ENCODE measurements at regions not wholly inside any gene's neighbourhood (a gene's known extent, or its start where the extent isn't known, plus 50 kb on each side); places are given as distances from the start of the nearest gene placed in this dataset.
"Not testable (repeated sequence)": the region's sequence is repeated elsewhere in the genome, so short reads cannot be mapped to it uniquely, and the experiment has no call there.

DNA sequence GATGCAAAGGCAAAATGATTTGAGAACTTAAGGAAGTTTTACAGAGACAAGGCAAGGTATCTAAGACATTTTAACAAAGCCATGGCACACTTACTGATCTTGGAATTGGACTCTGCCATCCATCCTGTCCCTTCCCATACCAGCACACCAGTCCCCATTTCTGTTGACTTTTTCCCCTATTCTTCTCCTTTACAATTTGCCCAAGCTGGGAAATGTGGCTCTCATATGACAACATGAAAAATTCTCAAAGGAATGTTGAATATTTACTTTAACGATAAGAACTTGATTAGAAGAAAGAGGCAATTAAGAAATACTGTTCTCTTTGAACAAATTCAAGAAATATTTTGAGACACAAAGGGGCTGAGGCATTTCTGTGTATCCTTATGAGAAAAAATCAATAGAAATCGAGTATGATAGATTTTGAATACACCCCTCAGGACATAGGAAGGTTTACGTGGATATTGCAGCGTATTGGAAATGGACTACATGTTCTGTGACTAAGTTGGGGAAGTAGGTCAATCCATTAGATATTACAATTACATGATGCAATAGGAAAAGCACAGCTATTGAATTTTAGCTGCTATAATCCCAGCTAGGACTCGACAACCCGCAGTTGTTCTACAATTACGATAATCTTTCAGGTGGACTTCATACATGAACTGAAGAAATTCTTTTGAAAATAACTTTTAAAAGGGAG, 201.6 kb downstream of the TRIB2 start:
- peak overlapping the region; percentile 28 for H3K27ac ChIP-seq
- TF ChIP-seq, protein P1, sequence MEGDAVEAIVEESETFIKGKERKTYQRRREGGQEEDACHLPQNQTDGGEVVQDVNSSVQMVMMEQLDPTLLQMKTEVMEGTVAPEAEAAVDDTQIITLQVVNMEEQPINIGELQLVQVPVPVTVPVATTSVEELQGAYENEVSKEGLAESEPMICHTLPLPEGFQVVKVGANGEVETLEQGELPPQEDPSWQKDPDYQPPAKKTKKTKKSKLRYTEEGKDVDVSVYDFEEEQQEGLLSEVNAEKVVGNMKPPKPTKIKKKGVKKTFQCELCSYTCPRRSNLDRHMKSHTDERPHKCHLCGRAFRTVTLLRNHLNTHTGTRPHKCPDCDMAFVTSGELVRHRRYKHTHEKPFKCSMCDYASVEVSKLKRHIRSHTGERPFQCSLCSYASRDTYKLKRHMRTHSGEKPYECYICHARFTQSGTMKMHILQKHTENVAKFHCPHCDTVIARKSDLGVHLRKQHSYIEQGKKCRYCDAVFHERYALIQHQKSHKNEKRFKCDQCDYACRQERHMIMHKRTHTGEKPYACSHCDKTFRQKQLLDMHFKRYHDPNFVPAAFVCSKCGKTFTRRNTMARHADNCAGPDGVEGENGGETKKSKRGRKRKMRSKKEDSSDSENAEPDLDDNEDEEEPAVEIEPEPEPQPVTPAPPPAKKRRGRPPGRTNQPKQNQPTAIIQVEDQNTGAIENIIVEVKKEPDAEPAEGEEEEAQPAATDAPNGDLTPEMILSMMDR (IDR thresholded peaks at IDR 0.05; ENCODE audit: low read depth, low read length, missing control alignments) = no peak
- no peak overlapping the region for H3K4me3 ChIP-seq (ENCODE audit: low read depth, low read length)
- no peak for DNase-seq
- in situ Hi-C loops (cut with HindIII; ENCODE audit: low pct_ligation_motif_present, low sequenced_read_pairs) = no loop called here
- no peaks in the 10 kb centered on the region for H3K27me3 ChIP-seq (replicated peaks)
- H3K36me3 ChIP-seq (replicated peaks) = no peaks in the 10 kb centered on the region

DNA sequence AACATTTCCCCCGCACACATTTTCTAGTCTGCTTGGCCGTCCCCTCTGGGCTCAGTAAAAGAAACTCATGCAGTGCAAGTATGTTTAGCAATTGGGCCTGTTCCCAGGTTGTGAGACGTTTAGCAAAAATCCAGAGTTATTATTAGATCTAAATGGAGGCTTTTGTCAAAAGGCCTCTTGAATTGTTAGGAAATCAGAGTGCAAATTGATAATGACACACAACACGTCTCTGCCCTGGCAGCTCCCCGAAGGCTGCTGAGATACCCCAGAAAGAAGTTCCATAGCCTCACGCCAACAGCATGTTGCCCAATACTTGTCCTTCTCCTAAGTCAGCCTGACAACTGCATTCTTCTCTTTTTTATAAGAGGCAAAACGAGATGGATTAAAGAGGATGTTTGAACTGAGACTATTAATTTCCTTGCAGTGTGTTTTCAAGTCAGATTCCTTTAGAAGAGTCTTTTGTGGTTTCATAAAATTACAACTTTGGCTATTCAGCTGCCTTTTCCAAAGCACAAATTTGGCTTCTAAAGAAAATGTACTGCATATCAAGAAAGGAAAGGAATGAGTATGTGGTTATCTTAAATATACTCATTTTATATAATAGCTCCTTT, 202.2 kb downstream of the TRIB2 start:
- TF ChIP-seq, protein P1 (IDR thresholded peaks at IDR 0.05; ENCODE audit: low read depth, low read length, missing control alignments) = no peak
- Histone ChIP-seq H3K27ac (peak overlapping the region; percentile 2), H3K36me3 (replicated peaks) (no peaks in the 10 kb centered on the region), H3K27me3 (replicated peaks) (no peaks in the 10 kb centered on the region), H3K4me3 (ENCODE audit: low read depth, low read length) (no peak overlapping the region)
- peak; percentile 49 for DNase-seq
- in situ Hi-C loops (cut with HindIII; ENCODE audit: low pct_ligation_motif_present, low sequenced_read_pairs) = no loop called here

DNA sequence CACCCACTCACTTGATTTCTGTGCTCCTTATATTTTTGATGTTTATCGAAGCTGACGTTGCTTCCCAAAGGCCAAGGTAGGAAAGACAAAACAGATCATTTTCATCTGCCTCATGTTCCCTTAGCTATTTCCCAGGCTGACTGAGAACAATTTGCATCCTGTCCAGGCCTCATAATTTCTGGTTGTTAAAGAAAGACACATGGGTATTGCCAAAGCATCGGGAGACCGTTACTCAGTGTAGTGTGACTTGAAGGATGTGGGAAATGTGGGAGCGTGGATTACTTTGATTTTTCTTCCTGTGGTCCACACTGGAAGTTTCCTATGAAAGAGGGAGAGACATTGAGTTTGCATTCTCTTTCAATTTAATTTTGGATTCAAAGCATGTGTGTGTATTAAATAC, 204.6 kb downstream of the TRIB2 start:
- TF ChIP-seq, protein P1 (IDR thresholded peaks at IDR 0.05; ENCODE audit: low read depth, low read length, missing control alignments) = no peak
- H3K4me3 ChIP-seq (ENCODE audit: low read depth, low read length) = no peak overlapping the region
- in situ Hi-C loops (cut with HindIII; ENCODE audit: low pct_ligation_motif_present, low sequenced_read_pairs) = no loop called here
- DNase-seq = no peak
- H3K27ac ChIP-seq = no peak overlapping the region
- no peaks in the 10 kb centered on the region for H3K27me3 ChIP-seq (replicated peaks)
- no peaks in the 10 kb centered on the region for H3K36me3 ChIP-seq (replicated peaks)

DNA sequence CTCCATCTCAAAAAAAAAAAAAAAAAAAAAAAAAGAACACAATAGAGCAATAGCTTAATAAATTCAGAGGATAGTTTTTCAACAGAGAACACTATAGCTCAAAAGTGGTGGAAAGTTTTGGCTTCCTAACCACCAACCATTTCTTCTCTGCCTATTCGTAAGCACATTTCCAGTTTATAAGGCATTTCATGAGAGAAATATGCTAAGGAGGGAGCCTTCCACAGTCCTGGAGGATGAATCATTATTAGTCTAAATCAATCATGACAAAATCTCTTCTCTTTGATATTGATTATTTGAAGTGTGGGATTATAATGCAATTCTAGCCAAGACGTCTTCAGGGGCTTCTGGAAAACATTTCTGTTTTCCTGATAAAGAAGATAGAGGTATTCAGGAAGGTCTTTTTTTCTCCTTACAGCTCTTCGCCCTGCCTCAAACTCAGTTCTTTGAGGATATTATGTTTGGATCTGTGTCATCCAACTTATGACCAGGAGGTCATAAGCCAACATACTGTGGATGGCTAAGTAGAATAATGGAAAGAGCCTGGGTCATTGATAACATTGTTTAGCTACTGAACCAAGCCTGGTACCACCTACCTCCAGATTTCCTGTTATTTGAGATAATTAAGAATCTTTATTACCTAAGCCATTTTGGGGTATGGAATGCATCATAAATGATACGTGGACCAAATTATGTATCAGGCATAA, 207.3 kb downstream of the TRIB2 start:
- in situ Hi-C loops (cut with HindIII; ENCODE audit: low pct_ligation_motif_present, low sequenced_read_pairs) = no loop called here
- Histone ChIP-seq H3K4me3 (ENCODE audit: low read depth, low read length) (no peak overlapping the region), H3K27me3 (replicated peaks) (no peaks in the 10 kb centered on the region), H3K36me3 (replicated peaks) (no peaks in the 10 kb centered on the region), H3K27ac (no peak overlapping the region)
- TF ChIP-seq, protein P1 (IDR thresholded peaks at IDR 0.05; ENCODE audit: low read depth, low read length, missing control alignments) = no peak
- no peak for DNase-seq

DNA sequence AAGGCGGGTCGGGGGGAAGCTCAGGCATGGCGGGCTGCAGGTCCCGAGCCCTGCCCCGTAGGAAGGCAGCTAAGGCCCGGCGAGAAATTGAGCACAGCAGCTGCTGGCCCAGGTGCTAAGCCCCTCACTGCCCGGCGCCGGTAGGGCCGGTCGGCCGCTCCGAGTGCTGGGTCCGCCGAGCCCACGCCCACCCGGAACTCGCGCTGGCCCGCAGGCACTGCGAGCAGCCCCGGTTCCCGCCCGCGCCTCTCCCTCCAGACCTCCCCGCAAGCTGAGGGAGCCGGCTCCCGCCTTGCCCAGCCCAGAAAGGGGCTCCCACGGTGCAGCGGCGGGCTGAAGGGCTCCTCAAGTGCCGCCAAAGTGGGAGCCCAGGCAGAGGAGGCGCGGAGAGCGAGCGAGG, 209.9 kb downstream of the TRIB2 start:
- H3K36me3 ChIP-seq (replicated peaks); in situ Hi-C loops (cut with HindIII; ENCODE audit: low pct_ligation_motif_present, low sequenced_read_pairs); H3K27me3 ChIP-seq (replicated peaks); H3K27ac ChIP-seq; DNase-seq; H3K4me3 ChIP-seq (ENCODE audit: low read depth, low read length): not testable (repeated sequence)

DNA sequence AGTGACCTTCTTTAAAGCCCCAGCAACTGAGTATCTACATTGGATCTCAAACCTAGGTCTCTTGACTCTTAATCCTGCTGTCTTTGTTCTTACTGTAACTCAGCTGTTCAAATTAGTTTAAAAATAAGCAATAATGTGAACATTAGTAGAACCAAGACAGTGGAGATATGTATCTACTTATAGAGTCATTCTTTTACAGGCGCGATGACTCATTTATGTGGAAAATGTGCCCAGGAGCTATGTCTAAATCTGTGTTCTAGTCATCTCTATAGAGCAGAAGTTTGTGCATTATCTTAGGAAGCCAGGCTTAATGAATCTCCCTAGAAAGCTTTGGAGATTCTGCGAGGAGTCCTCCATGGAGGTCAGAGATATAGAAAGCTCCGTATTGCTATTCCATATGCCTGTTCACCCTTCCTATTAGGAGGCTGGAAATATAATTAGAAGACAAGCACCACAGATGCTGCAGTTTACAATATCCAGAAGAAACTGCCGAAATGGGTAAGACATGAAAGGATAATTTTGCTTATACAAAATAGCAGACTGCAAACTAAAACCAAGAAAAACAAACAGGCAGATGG, 211.6 kb downstream of the TRIB2 start:
- Histone ChIP-seq H3K36me3 (replicated peaks) (no peaks in the 10 kb centered on the region), H3K27ac (peak overlapping the region; percentile 33), H3K4me3 (ENCODE audit: low read depth, low read length) (no peak overlapping the region), H3K27me3 (replicated peaks) (no peaks in the 10 kb centered on the region)
- in situ Hi-C loops (cut with HindIII; ENCODE audit: low pct_ligation_motif_present, low sequenced_read_pairs) = no loop called here
- DNase-seq = peak; percentile 81
- TF ChIP-seq, protein P1 (IDR thresholded peaks at IDR 0.05; ENCODE audit: low read depth, low read length, missing control alignments) = no peak

All from brain microvascular endothelial cell (primary cell).